Neural progenitor cell (in vitro differentiated cells): ENCODE measurements at regions not wholly inside any gene's neighbourhood (a gene's known extent, or its start where the extent isn't known, plus 50 kb on each side); places are given as distances from the start of the nearest gene placed in this dataset.

ENCODE experiments used
- EZH2 ChIP-seq: fragments of 200-600 bp; sonication (generic); IDR thresholded peaks from 2 replicates; pipeline ENCODE4 v1.6.1; 2017; ENCODE audit warnings: antibody characterized with exemption, mild to moderate bottlenecking, moderate library complexity
- TF ChIP-seq, protein P1 (sequence below): fragments of 200-600 bp; sonication (generic); IDR thresholded peaks from 2 replicates; pipeline ENCODE4 v1.5.1; 2017; ENCODE audit warnings: antibody characterized with exemption, mild to moderate bottlenecking

DNA sequence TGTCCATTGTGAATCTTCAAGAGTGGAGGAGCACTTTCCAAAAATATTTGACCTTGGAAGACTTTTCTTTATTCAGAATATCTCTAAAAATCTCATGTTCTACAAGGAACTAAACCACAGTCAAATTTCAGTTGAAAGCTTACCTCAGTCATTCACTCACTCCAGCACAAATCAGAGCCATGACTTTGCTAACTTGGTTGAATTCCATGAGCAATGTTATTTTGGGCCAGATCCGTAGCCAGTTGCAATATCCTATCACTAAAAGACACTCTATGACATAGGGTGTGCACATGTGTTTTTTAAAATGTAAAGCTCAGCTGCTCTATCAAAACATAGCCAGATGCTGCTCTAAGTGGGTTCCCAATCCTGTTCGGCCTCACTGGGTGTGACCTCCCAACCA is 156.1 kb upstream of the ANKRD55 start:
- TF ChIP-seq, protein P1, sequence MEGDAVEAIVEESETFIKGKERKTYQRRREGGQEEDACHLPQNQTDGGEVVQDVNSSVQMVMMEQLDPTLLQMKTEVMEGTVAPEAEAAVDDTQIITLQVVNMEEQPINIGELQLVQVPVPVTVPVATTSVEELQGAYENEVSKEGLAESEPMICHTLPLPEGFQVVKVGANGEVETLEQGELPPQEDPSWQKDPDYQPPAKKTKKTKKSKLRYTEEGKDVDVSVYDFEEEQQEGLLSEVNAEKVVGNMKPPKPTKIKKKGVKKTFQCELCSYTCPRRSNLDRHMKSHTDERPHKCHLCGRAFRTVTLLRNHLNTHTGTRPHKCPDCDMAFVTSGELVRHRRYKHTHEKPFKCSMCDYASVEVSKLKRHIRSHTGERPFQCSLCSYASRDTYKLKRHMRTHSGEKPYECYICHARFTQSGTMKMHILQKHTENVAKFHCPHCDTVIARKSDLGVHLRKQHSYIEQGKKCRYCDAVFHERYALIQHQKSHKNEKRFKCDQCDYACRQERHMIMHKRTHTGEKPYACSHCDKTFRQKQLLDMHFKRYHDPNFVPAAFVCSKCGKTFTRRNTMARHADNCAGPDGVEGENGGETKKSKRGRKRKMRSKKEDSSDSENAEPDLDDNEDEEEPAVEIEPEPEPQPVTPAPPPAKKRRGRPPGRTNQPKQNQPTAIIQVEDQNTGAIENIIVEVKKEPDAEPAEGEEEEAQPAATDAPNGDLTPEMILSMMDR: no peak
- TF ChIP-seq EZH2: no peak
